Activated effector memory CD4-positive, alpha-beta T cell treated with Interleukin-2 at 50 U/mL for 16 hours (primary cell): ENCODE measurements at regions not wholly inside any gene's neighbourhood (a gene's known extent, or its start where the extent isn't known, plus 50 kb on each side); places are given as distances from the start of the nearest gene placed in this dataset.
"Not testable (repeated sequence)": the region's sequence is repeated elsewhere in the genome, so short reads cannot be mapped to it uniquely, and the experiment has no call there.

ENCODE experiments used
- DNase-seq: peaks from one replicate; pipeline ENCODE4 v3.0.0-alpha.2; 2020

DNA sequence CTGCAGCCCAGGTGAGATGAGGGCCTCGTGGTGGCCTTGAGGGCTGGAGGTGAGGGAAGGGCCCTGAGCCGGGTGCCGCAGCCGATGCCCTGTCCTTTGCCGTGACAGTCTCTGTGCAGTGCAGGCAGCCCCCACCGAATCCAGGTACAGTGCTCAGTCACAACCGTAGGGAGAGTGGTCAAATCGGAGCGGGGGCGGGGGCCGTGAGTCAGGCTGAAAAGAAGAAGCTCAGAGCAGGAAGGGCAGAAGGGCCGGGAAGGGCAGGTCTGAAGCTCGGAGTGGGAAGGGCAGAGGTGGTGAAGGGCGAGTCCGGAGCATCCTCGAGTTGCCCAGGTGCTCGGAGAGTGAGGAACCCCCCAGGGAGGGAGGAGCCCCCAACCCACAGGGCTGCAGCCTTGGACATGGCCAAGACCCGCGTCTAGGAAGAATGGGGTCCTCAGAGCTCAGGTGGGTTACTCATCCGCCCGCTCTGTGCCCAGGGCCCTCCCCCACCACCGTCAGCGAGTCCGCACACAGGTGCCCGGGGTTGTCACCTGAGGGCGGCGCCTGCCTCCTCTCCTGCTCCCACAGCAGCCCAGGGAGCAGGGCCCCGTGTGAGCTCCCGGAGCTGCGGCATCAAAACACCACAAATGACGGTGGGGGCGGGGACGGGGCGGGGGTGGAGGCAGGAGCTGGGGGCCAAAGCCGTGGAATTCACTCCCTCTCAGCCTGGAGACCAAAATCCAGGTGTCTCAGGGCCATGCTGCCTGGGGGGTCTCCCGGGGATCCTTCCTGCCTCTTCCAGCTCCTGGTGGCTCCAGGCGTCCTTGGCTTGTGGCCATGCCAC, 179.7 kb upstream of the ZNF469 start:
- not testable (repeated sequence) for DNase-seq

DNA sequence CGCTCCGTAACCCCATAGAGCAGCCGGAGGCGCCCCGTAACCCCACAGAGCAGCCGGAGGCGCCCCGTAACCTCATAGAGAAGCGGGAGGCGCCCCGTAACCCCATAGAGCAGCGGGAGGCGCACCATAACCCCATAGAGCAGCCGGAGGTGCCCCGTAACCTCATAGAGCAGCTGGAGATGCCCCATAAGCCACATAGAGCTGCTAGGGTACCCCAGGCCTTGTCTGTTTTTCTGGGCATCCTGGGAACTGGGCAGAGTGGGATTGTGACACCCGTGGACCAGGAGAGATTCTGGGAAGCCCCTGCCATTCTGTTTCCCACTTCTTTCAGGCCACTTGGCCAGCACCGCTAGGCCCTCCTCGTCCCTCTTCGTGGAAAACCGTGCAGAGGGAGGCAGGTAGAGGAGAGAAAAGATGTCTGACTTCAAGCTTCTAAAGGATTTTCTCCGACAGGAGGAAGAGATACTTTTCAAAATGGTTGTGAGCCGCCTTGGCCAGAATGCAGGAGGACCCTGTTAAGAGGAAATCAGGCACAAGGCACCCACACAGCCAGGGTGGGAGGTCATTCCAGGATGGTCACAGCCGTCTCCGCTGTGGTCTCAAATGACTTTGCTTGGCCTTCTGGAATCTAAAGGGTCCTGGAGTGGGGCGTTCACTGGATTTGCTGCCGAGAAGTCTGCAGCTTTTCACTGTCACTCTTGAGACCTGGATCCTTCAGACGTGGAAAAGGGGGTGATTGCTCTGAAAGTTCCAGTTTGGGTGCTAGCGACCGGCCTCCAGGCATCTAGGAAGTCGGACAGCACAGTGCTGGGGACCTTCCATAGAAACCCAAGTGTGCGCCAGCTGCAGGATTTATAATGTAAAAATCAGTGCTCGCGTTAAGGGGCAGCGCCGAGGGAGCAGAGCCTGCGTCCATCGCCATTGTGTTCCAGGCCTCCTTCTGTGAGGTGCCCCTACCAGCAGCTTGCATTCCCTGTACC, 178.3 kb upstream of the ZNF469 start:
- not testable (repeated sequence) for DNase-seq

DNA sequence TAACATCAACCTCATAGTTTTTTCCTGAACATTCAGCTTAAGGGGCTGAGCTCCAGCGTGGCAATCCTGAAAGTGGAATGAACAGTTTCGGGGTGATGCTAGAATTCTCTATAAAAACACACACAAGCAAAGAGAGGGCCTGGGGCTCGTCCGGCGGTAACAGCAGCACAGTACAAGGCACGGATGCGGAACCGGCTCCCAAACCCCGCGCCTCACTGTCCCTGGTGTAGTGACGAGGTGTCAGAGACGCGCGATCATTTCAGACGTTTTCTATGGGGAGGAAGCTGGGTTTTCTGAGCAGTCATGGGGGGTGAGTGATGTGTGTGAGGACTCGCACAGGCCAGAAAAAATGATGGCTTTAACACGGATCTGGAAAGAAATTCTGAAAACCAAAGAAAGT, 177.3 kb upstream of the ZNF469 start:
- DNase-seq: not testable (repeated sequence)

DNA sequence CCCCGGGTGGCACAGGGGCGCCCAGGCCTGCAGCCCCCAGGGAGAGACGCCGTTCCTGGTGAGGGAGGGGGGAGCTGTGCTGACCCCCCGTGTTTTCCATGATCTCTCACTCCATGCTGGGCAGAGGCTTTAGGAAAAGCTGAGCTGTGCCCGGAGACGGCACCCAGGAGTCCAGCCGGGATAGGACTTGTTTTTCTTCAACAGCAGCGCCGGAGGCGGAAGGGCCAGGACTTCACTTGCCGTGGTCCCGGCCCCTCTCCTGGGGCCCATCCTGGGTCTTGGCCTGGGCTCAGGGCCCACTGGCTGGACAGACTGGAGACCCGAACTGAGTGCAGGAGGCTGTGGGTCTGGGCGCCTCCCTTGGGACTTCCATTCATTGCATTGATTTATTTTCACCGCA, 176.8 kb upstream of the ZNF469 start:
- not testable (repeated sequence) for DNase-seq

GRCh38 chr16:88206516-88206915, 176.2 kb upstream of the ZNF469 start:
- DNase-seq: not testable (repeated sequence)

DNA sequence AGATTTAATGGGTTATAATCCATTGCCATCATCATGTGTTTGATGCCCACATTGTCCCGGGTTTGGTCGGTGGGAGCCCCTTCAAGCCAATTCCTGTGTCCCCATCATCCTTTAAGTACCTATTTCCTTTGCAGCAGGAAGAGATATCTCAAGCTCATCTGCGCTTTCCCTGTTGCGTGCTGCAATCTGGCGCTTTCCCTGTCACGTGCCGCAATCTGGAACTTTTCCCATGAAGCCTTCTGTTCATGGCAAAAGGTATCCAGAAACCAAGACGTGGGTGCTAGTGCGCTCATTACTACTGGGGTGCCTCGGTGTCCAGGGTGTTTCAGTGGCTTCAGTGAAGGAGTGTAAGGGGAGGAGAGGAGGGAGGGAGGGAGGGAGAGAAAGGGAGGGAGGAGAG, 174.6 kb upstream of the ZNF469 start:
- no peak for DNase-seq

DNA sequence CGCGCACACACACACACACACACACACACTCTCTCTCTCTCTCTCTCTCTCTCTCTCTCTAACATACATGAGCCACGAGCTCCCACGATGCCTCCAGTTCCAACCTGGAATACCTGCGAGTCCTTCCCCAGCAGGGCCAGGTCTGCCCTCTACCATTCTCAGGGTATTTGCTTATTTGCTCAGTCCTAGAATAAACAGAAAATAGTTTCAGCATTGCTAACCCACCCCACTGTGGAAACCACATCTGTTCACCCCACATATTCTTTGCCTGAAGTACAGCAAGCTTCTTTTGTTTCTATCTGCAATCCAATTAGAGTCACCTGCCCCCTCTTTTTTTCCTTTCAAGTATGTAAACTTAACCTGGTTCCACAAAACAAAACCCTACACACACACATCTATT, 174.0 kb upstream of the ZNF469 start:
- not testable (repeated sequence) for DNase-seq

GRCh38 chr16:88209579-88209978, 173.2 kb upstream of the ZNF469 start:
- DNase-seq: not testable (repeated sequence)

DNA sequence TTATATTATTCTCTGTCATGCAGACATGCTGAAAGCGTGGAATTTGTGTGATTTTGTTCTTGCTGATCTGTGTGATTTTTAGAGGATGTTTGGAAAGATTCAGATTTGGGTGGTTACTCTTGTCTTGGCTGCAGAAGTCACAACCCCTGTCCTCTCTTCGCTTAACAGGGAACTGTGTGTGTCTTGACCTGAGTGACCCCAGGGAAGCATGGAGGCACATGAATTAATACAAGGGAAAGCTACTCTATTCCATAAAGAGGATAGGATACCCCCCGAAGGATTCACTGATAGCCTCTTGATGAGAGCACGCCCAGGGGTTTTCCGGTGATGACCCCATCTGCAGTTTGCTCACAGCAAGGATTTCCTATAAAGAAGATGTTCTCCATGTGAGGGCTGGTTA, 168.8 kb upstream of the ZNF469 start:
- DNase-seq: not testable (repeated sequence)

- not testable (repeated sequence) for DNase-seq
These were observed 161.6 kb upstream of the ZNF469 start for GRCh38 chr16:88221001-88221761.

DNA sequence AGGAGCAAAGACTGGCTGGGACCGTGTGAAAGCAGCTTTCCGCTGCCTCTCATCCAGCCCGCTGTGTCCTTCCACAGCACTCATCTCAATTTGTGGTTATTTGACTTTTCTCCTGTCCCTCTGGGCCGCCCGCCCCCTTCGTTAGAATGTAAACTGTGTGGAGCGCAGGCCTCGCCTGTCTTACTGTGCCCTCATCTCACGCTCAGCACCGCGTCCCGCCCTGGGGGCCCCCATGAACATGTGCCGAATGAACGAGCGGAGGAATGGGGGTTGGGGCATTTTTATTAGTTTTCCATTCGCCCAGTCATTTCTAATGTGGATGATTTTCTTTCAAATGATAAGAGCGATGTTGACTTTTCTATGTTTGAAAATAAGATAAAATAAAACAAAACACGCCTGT, 159.1 kb upstream of the ZNF469 start:
- DNase-seq: not testable (repeated sequence)

DNA sequence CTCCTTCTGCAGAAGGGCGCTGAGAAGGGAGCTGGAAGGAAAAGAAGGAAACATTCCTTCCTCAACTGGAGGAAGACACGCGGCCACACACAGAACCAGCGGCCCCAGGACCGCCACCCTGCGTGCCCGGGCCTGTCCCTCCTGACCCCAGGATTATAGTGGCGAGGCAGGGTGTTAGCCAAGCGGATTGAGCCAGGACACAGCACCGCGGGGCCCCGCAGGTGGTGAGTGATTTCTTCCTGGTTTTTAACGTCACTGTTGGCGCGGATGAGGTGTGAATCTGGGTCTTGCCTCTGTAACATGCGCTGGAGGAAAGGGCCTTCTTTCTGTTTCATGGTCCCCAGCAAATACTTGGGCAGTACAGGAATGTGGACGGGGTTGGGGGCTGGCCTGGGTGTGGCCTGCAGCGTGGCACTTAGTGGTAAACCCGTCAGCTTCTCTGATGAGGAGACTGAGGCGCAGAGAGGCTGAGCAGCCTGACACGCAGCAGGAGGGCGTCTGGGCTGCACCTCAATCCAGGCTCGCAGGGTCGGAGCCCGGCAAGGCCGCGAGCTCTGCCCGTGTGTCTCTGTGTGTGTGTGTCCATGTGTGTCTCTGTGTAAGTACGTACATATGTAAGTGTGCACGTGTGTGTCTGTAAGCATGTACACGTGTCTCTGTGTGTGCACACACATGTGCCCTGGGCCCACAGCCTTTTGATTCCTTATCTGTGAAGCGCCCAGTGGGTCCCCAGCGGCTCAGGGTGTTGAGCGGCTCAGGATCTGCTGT, 158.4 kb upstream of the ZNF469 start:
- not testable (repeated sequence) for DNase-seq

- not testable (repeated sequence) for DNase-seq
These were observed 157.0 kb upstream of the ZNF469 start for GRCh38 chr16:88225640-88226230.

- not testable (repeated sequence) for DNase-seq
These were observed 156.5 kb upstream of the ZNF469 start for GRCh38 chr16:88226302-88226701.

DNA sequence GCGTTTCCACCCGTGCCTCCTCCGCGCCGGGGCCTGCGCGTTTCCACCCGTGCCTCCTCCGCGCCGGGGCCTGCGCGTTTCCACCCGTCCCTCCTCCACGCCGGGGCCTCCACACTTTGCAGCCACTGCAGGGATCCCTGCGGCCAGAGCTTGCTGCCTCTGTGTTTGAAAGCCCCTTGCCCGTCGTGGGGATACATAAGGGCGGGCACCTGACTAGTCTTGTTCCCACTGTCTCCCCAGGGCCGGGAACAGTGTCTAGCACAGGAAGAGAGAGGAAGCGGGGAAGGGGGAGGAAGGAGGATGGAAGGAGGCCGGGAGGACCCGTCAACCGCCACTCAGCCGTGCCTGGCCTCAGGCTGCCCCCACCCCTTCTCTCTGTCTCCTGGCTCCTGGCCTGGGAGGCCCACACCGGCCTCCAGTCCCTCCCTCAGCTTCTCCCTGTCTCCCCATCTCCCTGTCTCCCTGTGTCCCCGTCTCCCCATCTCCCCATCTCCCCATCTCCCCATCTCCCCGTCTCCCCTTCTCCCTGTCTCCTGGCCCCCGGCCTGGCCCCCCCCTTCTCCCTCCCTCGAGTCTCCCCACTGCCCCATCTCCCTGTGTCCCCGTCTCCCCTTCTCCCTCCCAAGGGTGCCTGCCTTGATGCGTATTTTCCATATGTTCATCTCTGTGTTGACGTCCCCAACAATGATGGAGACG, 155.6 kb upstream of the ZNF469 start:
- DNase-seq: not testable (repeated sequence)

GRCh38 chr16:88227722-88228482, 154.9 kb upstream of the ZNF469 start:
- DNase-seq: not testable (repeated sequence)

DNA sequence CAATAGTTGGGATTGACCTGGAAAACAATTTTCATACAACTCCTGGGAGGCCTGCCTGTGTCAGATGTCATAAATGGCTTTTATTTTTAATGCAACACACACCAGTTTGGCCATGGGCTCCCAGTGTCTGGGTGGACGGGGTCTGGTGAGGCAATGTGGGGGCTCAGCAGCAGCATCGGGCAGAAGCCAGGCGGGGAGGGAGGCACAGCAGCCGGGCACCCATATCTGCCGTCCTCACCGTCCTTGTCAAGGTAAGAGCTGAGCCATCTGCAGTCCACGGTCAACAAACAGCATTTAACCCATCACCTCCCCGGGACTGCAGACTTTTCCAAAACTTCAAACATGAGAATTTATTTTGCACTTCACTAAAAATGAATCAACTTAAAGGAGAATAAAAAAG, 154.0 kb upstream of the ZNF469 start:
- not testable (repeated sequence) for DNase-seq

DNA sequence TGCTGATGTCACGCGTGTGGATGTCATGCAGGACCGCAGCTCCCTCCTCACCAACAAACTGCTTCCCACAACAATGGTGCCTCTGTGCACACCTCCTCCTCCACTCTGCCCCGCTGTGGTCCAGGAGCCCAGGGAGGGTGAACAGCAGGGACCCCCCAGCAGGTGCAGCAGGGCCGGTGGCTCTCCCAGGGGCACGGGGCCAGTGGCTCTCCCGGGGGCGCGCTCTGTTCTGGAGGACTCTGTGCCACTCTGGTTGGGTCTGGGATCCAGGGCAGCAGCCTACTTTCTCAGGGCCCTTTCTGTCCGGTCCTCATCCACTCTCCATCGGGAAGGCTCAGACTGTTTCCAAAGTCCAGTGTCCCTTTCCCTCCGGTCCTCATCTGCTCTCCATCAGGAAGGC, 153.0 kb upstream of the ZNF469 start:
- DNase-seq: not testable (repeated sequence)

DNA sequence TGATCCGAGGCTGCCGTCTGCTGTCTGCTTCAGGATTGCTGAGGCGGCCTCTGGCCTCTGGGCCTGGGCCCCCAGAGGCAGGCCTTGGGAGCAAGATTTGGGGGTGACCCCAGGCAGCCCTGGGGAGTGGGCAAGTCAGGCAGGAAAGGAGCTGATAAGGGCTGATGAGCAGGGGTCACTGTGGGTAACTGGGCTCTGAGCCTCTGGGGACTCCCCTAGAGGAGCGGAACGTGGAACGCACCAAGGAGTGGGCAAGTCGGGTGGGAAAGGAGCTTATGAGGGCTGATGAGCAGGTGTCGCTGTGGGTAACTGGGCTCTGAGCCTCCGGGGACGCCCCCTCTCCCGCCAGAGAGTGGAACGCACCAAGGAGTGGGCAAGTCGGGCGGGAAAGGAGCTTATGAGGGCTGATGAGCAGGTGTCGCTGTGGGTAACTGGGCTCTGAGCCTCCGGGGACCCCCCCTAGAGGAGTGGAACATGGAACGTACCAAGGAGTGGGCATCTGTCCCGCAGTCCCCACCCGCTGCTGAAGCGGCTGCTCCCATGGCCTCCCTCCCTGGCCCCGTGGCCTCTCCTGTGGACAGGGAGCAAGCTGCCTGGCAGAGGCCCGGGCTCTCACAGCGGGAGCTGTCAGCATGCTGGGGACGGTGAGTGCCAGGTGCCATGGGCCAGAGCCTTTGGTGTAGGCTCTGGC, 152.3 kb upstream of the ZNF469 start:
- DNase-seq: not testable (repeated sequence)
